ENCODE measurements at regions not wholly inside any gene's neighbourhood (a gene's known extent, or its start where the extent isn't known, plus 50 kb on each side); places are given as distances from the start of the nearest gene placed in this dataset.

DNA sequence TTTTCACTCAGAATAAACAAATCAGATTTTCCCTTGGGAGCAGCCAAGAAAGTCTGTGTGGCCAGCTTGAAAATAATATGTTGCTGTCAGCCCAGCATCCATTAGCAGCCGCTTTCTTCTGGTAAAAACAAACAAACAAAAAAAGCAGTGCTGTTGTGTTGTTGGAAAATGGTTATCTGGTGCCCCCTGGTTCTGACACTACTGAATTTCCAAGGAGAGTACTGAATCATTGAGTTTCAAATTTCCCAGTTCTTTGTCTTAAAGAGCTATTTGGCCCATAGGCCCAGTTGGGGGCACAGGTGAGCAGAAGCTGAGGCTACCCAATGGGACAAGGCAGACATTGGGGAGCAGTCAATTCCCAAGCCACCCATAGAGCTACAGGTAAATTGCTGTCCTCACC lies 995.9 kb downstream of the UQCRFS1 start:
- H3K9me3 ChIP-seq (ENCODE audit: severe bottlenecking) = no peaks in the 10 kb centered on the region

DNA sequence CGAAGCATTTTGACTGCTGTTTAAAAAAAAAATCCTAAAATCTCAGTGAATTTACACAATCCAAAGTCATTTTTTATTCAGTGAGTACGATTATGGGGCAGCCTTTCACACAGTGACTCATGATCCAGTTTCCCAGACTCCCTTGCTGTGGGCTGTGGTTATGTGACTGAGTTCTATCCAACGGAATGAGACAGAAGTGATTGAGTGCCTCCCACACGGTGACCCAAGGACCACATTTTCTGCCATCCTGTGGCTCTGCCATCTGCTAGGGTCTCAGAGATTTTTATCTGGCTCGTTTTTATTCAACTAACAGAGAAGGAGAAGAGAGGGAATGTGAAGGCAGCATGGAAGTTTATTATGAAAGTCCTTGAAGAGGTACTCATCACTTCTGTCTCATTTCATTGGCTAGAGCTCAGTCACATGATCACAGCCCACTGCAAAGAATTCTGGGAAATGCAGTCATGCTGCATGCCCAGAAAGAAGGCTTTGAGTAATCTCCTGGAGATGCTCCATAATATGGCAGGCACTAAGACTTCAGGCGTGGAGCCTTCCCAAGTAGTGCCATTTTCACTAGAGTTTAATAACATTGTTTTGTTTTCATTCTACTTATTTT lies 999.4 kb downstream of the UQCRFS1 start:
- TF ChIP-seq, protein P1, sequence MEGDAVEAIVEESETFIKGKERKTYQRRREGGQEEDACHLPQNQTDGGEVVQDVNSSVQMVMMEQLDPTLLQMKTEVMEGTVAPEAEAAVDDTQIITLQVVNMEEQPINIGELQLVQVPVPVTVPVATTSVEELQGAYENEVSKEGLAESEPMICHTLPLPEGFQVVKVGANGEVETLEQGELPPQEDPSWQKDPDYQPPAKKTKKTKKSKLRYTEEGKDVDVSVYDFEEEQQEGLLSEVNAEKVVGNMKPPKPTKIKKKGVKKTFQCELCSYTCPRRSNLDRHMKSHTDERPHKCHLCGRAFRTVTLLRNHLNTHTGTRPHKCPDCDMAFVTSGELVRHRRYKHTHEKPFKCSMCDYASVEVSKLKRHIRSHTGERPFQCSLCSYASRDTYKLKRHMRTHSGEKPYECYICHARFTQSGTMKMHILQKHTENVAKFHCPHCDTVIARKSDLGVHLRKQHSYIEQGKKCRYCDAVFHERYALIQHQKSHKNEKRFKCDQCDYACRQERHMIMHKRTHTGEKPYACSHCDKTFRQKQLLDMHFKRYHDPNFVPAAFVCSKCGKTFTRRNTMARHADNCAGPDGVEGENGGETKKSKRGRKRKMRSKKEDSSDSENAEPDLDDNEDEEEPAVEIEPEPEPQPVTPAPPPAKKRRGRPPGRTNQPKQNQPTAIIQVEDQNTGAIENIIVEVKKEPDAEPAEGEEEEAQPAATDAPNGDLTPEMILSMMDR (IDR thresholded peaks at IDR 0.05; ENCODE audit: poor library complexity, severe bottlenecking) = no peak
- ATAC-seq (ENCODE audit: low read depth) = no peak; the same call in 2 of the 3 replicates
- no peak overlapping the region for H3K4me3 ChIP-seq (ENCODE audit: severe bottlenecking)
- no peak for DNase-seq (ENCODE audit: low spot score)
- no peak overlapping the region for H3K27ac ChIP-seq (ENCODE audit: poor library complexity, severe bottlenecking)
- H3K27me3 ChIP-seq (ENCODE audit: insufficient read depth, poor library complexity, severe bottlenecking) = no peaks in the 10 kb centered on the region
- H3K4me1 ChIP-seq (ENCODE audit: insufficient read depth, poor library complexity, severe bottlenecking) = no peaks in the 10 kb centered on the region
- no peaks in the 10 kb centered on the region for H3K9me3 ChIP-seq (ENCODE audit: severe bottlenecking)
- H3K36me3 ChIP-seq (ENCODE audit: low read depth) = no peaks in the 10 kb centered on the region

More for the DNA sequence above, 995.9 kb downstream of the UQCRFS1 start:
- H3K4me3 ChIP-seq (ENCODE audit: severe bottlenecking) = no peak overlapping the region
- DNase-seq (ENCODE audit: low spot score) (no peak), ATAC-seq (ENCODE audit: low read depth) (no peak)
- no peak overlapping the region for H3K27ac ChIP-seq (ENCODE audit: poor library complexity, severe bottlenecking)
- H3K36me3 ChIP-seq (ENCODE audit: low read depth) = no peaks in the 10 kb centered on the region
- H3K4me1 ChIP-seq (ENCODE audit: insufficient read depth, poor library complexity, severe bottlenecking) = no peaks in the 10 kb centered on the region
- TF ChIP-seq, protein P1 (IDR thresholded peaks at IDR 0.05; ENCODE audit: poor library complexity, severe bottlenecking) = no peak
- H3K27me3 ChIP-seq (ENCODE audit: insufficient read depth, poor library complexity, severe bottlenecking) = no peaks in the 10 kb centered on the region

DNA sequence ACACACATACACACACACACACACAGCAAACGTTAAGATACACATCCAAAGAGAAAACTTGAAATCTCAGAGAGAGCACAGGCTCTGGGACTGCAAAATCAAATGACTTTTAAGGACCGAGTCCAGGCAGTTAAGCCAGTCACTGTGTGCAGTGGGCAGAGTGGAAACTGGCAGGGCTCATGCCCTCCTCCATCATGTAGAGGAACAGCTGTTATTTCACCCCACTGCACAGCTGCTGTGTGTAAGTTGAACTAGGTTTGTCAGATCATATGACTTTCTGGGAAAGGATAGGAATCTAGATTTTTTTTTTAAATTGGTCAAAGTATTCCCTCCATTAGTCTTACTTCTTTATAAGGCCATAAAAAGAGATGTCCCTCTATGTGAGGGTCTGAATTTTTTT lies 1002.1 kb downstream of the UQCRFS1 start:
- no peak for ATAC-seq (ENCODE audit: low read depth)
- H3K36me3 ChIP-seq (ENCODE audit: low read depth) = no peaks in the 10 kb centered on the region

DNA sequence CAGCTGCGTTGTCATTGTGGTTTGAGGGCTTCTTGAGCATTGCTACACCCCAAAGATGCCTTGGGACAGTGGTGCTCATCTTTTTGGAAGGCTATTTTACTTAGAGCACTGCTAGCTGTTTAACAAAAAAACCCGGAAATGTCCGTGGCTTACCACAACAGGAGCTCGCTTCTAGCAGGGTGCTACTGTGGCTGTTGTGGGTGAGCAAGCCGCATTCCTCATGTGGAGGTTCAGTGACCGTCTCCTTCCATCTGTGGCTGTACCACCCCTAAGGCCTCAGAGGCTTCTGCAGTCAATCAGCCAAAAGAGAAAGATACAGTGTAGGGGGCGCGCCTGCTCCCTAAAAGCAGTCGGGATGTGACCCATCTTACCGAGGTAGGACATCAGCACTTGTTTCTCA lies 1004.2 kb downstream of the UQCRFS1 start:
- DNase-seq (ENCODE audit: low spot score) (no peak), ATAC-seq (ENCODE audit: low read depth) (no peak)
- Histone ChIP-seq H3K27me3 (ENCODE audit: insufficient read depth, poor library complexity, severe bottlenecking) (no peaks in the 10 kb centered on the region), H3K9me3 (ENCODE audit: severe bottlenecking) (no peaks in the 10 kb centered on the region), H3K4me1 (ENCODE audit: insufficient read depth, poor library complexity, severe bottlenecking) (no peaks in the 10 kb centered on the region), H3K27ac (ENCODE audit: poor library complexity, severe bottlenecking) (no peak overlapping the region), H3K4me3 (ENCODE audit: severe bottlenecking) (no peak overlapping the region), H3K36me3 (ENCODE audit: low read depth) (no peaks in the 10 kb centered on the region)
- TF ChIP-seq, protein P1 (IDR thresholded peaks at IDR 0.05; ENCODE audit: poor library complexity, severe bottlenecking) = no peak

More for the DNA sequence above, 1002.1 kb downstream of the UQCRFS1 start:
- TF ChIP-seq, protein P1 (IDR thresholded peaks at IDR 0.05; ENCODE audit: poor library complexity, severe bottlenecking) = no peak
- Histone ChIP-seq H3K9me3 (ENCODE audit: severe bottlenecking) (no peaks in the 10 kb centered on the region), H3K27ac (ENCODE audit: poor library complexity, severe bottlenecking) (no peak overlapping the region), H3K4me1 (ENCODE audit: insufficient read depth, poor library complexity, severe bottlenecking) (no peaks in the 10 kb centered on the region), H3K4me3 (ENCODE audit: severe bottlenecking) (no peak overlapping the region), H3K27me3 (ENCODE audit: insufficient read depth, poor library complexity, severe bottlenecking) (no peaks in the 10 kb centered on the region)
- no peak for DNase-seq (ENCODE audit: low spot score)

DNA sequence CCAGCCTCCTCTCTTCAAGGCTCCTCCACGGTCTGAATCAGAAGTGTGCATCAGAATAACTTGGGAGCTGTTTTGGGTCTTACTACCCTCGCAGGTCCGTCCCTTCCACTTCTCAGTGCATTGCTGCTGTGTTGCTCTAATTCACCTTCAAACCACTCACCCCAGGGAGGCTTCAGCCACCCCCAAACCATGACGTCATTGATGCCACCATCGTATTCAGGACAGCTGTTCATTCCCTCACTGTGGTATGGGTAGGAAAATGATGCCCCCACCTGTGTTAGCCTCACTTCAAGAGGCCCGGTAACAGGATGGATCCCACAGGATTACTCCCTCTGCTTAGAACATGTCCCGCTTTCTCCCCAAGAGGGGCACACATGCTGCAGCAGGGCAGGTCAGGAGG lies 1005.7 kb downstream of the UQCRFS1 start:
- H3K36me3 ChIP-seq (ENCODE audit: low read depth) = no peaks in the 10 kb centered on the region
- no peak for ATAC-seq (ENCODE audit: low read depth)
- H3K27me3 ChIP-seq (ENCODE audit: insufficient read depth, poor library complexity, severe bottlenecking) = no peaks in the 10 kb centered on the region
- no peaks in the 10 kb centered on the region for H3K4me1 ChIP-seq (ENCODE audit: insufficient read depth, poor library complexity, severe bottlenecking)
- no peak overlapping the region for H3K4me3 ChIP-seq (ENCODE audit: severe bottlenecking)
- TF ChIP-seq, protein P1 (IDR thresholded peaks at IDR 0.05; ENCODE audit: poor library complexity, severe bottlenecking) = no peak
- no peak overlapping the region for H3K27ac ChIP-seq (ENCODE audit: poor library complexity, severe bottlenecking)
- no peak for DNase-seq (ENCODE audit: low spot score)
- H3K9me3 ChIP-seq (ENCODE audit: severe bottlenecking) = no peaks in the 10 kb centered on the region
